ENCODE measurements at regions not wholly inside any gene's neighbourhood (a gene's known extent, or its start where the extent isn't known, plus 50 kb on each side); places are given as distances from the start of the nearest gene placed in this dataset.

DNA sequence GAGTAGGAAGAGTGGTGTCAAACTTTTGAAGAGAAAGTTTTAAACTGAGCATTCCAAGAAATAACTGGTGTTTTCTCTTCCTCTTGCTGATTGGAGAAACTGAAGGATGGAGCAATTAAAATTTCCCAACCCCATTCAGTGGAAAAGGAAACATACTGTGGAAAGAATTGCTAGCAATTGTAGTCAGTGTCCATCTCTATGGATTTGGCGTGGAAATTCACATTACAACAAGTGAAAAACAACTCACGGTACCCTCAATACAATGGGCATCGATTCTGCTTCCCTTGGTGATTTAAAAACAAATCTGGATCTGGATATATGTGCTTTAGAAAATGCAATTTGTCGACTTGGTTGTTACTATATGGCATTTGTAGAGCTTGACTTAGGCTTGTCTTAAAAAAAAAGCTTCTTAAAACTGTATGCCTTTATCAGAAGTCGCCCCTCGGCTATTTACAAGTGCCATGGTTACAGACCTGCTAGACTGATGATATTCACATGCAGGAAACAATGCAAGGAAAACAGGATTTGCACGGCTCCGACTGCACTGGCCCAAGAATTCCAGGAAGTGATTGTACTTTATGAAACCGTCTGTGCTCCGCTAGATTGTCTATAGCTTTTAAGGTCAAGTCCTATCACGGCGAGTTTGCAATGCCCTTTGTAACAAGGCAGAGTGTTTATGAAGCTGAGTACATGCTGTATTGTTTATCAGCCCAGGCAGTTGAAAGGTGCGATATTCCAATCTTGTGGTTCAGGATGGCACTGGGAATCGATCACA is 131.7 kb upstream of the PHACTR1 start:
- Histone ChIP-seq H2AFZ (ENCODE audit: low read length, unreplicated experiment) (no peak overlapping the region), H3K79me2 (ENCODE audit: control insufficient read depth, insufficient read depth, low read length, unreplicated experiment) (no peaks in the 10 kb centered on the region), H3K36me3 (ENCODE audit: insufficient read depth, low read length) (no peaks in the 10 kb centered on the region)

GRCh38 chr6:12585497-12585958 is 131.0 kb upstream of the PHACTR1 start:
- Histone ChIP-seq H3K27ac (ENCODE audit: low read depth, low read length) (no peak overlapping the region), H3K27me3 (ENCODE audit: insufficient read depth, low read length) (no peaks in the 10 kb centered on the region), H2AFZ (ENCODE audit: low read length, unreplicated experiment) (no peak overlapping the region), H3K36me3 (ENCODE audit: insufficient read depth, low read length) (no peaks in the 10 kb centered on the region), H3K4me3 (ENCODE audit: low read depth, low read length) (no peak overlapping the region), H3K4me1 (ENCODE audit: control insufficient read depth, insufficient read depth, low read length, unreplicated experiment) (peaks cover 6% of the 10 kb centered on the region), H3K79me2 (ENCODE audit: control insufficient read depth, insufficient read depth, low read length, unreplicated experiment) (no peaks in the 10 kb centered on the region)

More for the DNA sequence above, 131.7 kb upstream of the PHACTR1 start:
- H3K4me1 ChIP-seq (ENCODE audit: control insufficient read depth, insufficient read depth, low read length, unreplicated experiment), result peaks cover 6% of the 10 kb centered on the region
- H3K27me3 ChIP-seq (ENCODE audit: insufficient read depth, low read length), result no peaks in the 10 kb centered on the region
- H3K27ac ChIP-seq (ENCODE audit: low read depth, low read length), result no peak overlapping the region
- H3K4me3 ChIP-seq (ENCODE audit: low read depth, low read length), result no peak overlapping the region

- Histone ChIP-seq H3K36me3 (ENCODE audit: insufficient read depth, low read length) (no peaks in the 10 kb centered on the region), H3K27me3 (ENCODE audit: insufficient read depth, low read length) (no peaks in the 10 kb centered on the region), H3K79me2 (ENCODE audit: control insufficient read depth, insufficient read depth, low read length, unreplicated experiment) (no peaks in the 10 kb centered on the region), H2AFZ (ENCODE audit: low read length, unreplicated experiment) (no peak overlapping the region), H3K27ac (ENCODE audit: low read depth, low read length) (no peak overlapping the region), H3K4me1 (ENCODE audit: control insufficient read depth, insufficient read depth, low read length, unreplicated experiment) (peaks cover 6% of the 10 kb centered on the region), H3K4me3 (ENCODE audit: low read depth, low read length) (no peak overlapping the region)
Measured at GRCh38 chr6:12586721-12587480, 129.7 kb upstream of the PHACTR1 start.

DNA sequence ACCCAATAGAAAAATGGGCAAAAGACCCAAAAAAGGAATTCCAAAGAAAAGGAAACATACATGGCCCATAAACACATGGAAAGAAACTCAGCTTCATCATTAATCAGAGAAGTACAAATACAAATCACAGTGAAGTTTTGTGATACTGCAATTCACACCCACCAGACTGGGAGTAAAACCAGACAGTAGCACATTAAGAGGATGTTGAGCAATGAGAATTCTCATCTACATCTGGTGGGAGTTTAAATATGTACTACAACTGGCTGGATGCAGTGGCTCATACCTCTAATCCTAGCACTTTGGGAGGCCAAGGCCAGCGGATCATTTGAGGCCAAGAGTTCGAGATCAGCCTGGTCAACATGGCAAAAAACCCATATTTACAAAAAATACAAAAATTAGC is 125.7 kb upstream of the PHACTR1 start:
- Histone ChIP-seq H3K79me2 (ENCODE audit: control insufficient read depth, insufficient read depth, low read length, unreplicated experiment) (no peaks in the 10 kb centered on the region), H3K4me1 (ENCODE audit: control insufficient read depth, insufficient read depth, low read length, unreplicated experiment) (peaks cover 28% of the 10 kb centered on the region), H2AFZ (ENCODE audit: low read length, unreplicated experiment) (no peak overlapping the region), H3K27me3 (ENCODE audit: insufficient read depth, low read length) (no peaks in the 10 kb centered on the region), H3K36me3 (ENCODE audit: insufficient read depth, low read length) (no peaks in the 10 kb centered on the region), H3K4me3 (ENCODE audit: low read depth, low read length) (no peak overlapping the region), H3K27ac (ENCODE audit: low read depth, low read length) (no peak overlapping the region)

DNA sequence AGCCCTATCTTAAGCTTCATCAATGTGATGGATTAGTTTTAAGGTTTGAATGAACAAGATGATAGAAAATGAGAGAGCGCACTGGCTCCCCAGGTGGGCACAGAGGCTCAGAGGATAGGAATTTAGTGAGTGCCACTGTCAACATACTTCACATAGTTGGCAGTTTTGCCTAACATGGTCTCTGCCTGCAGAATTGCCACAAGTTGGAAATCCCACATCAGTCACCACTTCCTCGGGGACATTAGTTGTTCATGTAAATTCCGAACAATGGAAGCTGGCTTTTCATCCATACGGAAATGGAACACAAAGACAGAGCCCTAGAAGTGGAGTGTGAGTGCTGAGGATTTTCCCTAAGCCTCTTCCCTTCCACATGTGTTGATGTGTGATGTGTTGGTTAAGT is 123.9 kb upstream of the PHACTR1 start:
- H3K4me3 ChIP-seq (ENCODE audit: low read depth, low read length), result no peak overlapping the region
- no peaks in the 10 kb centered on the region for H3K27me3 ChIP-seq (ENCODE audit: insufficient read depth, low read length)
- H2AFZ ChIP-seq (ENCODE audit: low read length, unreplicated experiment), result no peak overlapping the region
- no peak overlapping the region for H3K27ac ChIP-seq (ENCODE audit: low read depth, low read length)
- H3K4me1 ChIP-seq (ENCODE audit: control insufficient read depth, insufficient read depth, low read length, unreplicated experiment), result peaks cover 28% of the 10 kb centered on the region
- no peaks in the 10 kb centered on the region for H3K79me2 ChIP-seq (ENCODE audit: control insufficient read depth, insufficient read depth, low read length, unreplicated experiment)
- H3K36me3 ChIP-seq (ENCODE audit: insufficient read depth, low read length), result no peaks in the 10 kb centered on the region

- H2AFZ ChIP-seq (ENCODE audit: low read length, unreplicated experiment), result no peak overlapping the region
- H3K4me3 ChIP-seq (ENCODE audit: low read depth, low read length), result no peak overlapping the region
- no peaks in the 10 kb centered on the region for H3K27me3 ChIP-seq (ENCODE audit: insufficient read depth, low read length)
- H3K79me2 ChIP-seq (ENCODE audit: control insufficient read depth, insufficient read depth, low read length, unreplicated experiment), result no peaks in the 10 kb centered on the region
- peaks cover 24% of the 10 kb centered on the region for H3K4me1 ChIP-seq (ENCODE audit: control insufficient read depth, insufficient read depth, low read length, unreplicated experiment)
- H3K36me3 ChIP-seq (ENCODE audit: insufficient read depth, low read length), result no peaks in the 10 kb centered on the region
- no peak overlapping the region for H3K27ac ChIP-seq (ENCODE audit: low read depth, low read length)
Measured at GRCh38 chr6:12593771-12594529, 122.6 kb upstream of the PHACTR1 start.

- Histone ChIP-seq H3K4me3 (ENCODE audit: low read depth, low read length) (no peak overlapping the region), H2AFZ (ENCODE audit: low read length, unreplicated experiment) (no peak overlapping the region), H3K79me2 (ENCODE audit: control insufficient read depth, insufficient read depth, low read length, unreplicated experiment) (no peaks in the 10 kb centered on the region), H3K27me3 (ENCODE audit: insufficient read depth, low read length) (no peaks in the 10 kb centered on the region), H3K36me3 (ENCODE audit: insufficient read depth, low read length) (no peaks in the 10 kb centered on the region), H3K27ac (ENCODE audit: low read depth, low read length) (no peak overlapping the region), H3K4me1 (ENCODE audit: control insufficient read depth, insufficient read depth, low read length, unreplicated experiment) (peaks cover 22% of the 10 kb centered on the region)
Measured at GRCh38 chr6:12594530-12594893, 122.1 kb upstream of the PHACTR1 start.

DNA sequence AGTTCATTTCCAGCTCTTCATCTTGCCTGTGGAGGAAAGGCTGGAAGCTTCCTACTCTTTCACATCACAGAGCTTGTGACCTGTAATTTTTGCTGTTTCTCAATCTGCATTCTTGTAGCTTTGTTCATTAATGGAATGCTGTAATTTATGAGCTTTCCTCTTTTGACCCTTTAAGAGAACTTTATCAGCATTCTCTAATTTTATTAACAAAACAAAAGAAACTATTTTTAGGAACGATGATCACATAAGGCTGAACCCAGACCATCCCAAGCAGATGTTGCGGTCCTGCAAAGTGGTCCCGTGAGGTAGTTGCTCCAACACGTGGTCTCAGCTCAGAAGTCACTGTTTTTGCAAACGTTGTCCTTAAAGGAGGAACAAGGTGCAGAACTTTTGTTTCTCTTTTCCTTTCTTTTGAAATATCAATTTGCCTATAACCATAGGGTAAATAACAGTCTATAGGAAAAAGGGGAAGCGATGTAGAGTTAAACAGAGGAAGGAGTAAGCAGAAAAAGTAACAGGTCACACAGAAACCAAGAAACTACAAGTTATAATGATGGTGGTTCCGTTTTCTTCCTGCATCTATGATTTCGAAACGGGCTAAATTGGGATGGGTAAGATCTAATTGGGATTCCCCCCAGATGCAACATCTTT is 121.3 kb upstream of the PHACTR1 start:
- Histone ChIP-seq H3K27ac (ENCODE audit: low read depth, low read length) (no peak overlapping the region), H2AFZ (ENCODE audit: low read length, unreplicated experiment) (peak overlapping the region; percentile 2), H3K79me2 (ENCODE audit: control insufficient read depth, insufficient read depth, low read length, unreplicated experiment) (no peaks in the 10 kb centered on the region), H3K4me1 (ENCODE audit: control insufficient read depth, insufficient read depth, low read length, unreplicated experiment) (peaks cover 22% of the 10 kb centered on the region), H3K27me3 (ENCODE audit: insufficient read depth, low read length) (no peaks in the 10 kb centered on the region), H3K4me3 (ENCODE audit: low read depth, low read length) (0 out of 2 replicates have a peak overlapping the region, but pooled peaks have one; percentile 4), H3K36me3 (ENCODE audit: insufficient read depth, low read length) (no peaks in the 10 kb centered on the region)

- H3K4me3 ChIP-seq (ENCODE audit: low read depth, low read length), result no peak overlapping the region
- H3K79me2 ChIP-seq (ENCODE audit: control insufficient read depth, insufficient read depth, low read length, unreplicated experiment), result no peaks in the 10 kb centered on the region
- H2AFZ ChIP-seq (ENCODE audit: low read length, unreplicated experiment), result no peak overlapping the region
- H3K36me3 ChIP-seq (ENCODE audit: insufficient read depth, low read length), result no peaks in the 10 kb centered on the region
- peaks cover 27% of the 10 kb centered on the region for H3K4me1 ChIP-seq (ENCODE audit: control insufficient read depth, insufficient read depth, low read length, unreplicated experiment)
- no peaks in the 10 kb centered on the region for H3K27me3 ChIP-seq (ENCODE audit: insufficient read depth, low read length)
- H3K27ac ChIP-seq (ENCODE audit: low read depth, low read length), result no peak overlapping the region
Measured at GRCh38 chr6:12596731-12597130, 119.8 kb upstream of the PHACTR1 start.

GRCh38 chr6:12598919-12599318 is 117.6 kb upstream of the PHACTR1 start:
- Histone ChIP-seq H3K79me2 (ENCODE audit: control insufficient read depth, insufficient read depth, low read length, unreplicated experiment) (no peaks in the 10 kb centered on the region), H3K4me1 (ENCODE audit: control insufficient read depth, insufficient read depth, low read length, unreplicated experiment) (peaks cover 32% of the 10 kb centered on the region), H3K27ac (ENCODE audit: low read depth, low read length) (no peak overlapping the region)

More at GRCh38 chr6:12598919-12599318, 117.6 kb upstream of the PHACTR1 start:
- no peak overlapping the region for H3K4me3 ChIP-seq (ENCODE audit: low read depth, low read length)
- H3K36me3 ChIP-seq (ENCODE audit: insufficient read depth, low read length), result no peaks in the 10 kb centered on the region
- no peaks in the 10 kb centered on the region for H3K27me3 ChIP-seq (ENCODE audit: insufficient read depth, low read length)
- H2AFZ ChIP-seq (ENCODE audit: low read length, unreplicated experiment), result no peak overlapping the region

Data from ACC112 (cell line).